Activated CD8-positive, alpha-beta memory T cell treated with anti-CD3 and anti-CD28 coated beads for 4 hours (primary cell): ENCODE measurements at regions not wholly inside any gene's neighbourhood (a gene's known extent, or its start where the extent isn't known, plus 50 kb on each side); places are given as distances from the start of the nearest gene placed in this dataset.
A peak's percentile ranks its signal among the peaks of the same experiment; 100 is the strongest.
"Not testable (repeated sequence)": the region's sequence is repeated elsewhere in the genome, so short reads cannot be mapped to it uniquely, and the experiment has no call there.

Experiments
- DNase-seq, 2 donors: peaks; one replicate each; pipeline ENCODE4 v3.0.0-alpha.2; 2020; ENCODE audit warnings: low read depth in 2 of 2

- DNase-seq, result no peak
These were observed 112.3 kb upstream of the PRSS16 start for GRCh38 chr6:27135087-27135657.

GRCh38 chr6:27136077-27136644 lies 111.3 kb upstream of the PRSS16 start:
- DNase-seq, result no peak

GRCh38 chr6:27136978-27137814 lies 110.3 kb upstream of the PRSS16 start:
- no peak for DNase-seq

- DNase-seq, result no peak
These were observed 109.1 kb upstream of the PRSS16 start for GRCh38 chr6:27138406-27138805.

- DNase-seq, result no peak
These were observed 108.4 kb upstream of the PRSS16 start for GRCh38 chr6:27138837-27139755.

GRCh38 chr6:27139756-27140579 lies 107.5 kb upstream of the PRSS16 start:
- DNase-seq, result no peak

GRCh38 chr6:27140999-27141528 lies 106.4 kb upstream of the PRSS16 start:
- DNase-seq, result no peak

- DNase-seq, result no peak
These were observed 105.9 kb upstream of the PRSS16 start for GRCh38 chr6:27141529-27142015.

GRCh38 chr6:27143020-27143388 lies 104.5 kb upstream of the PRSS16 start:
- not testable (repeated sequence) for DNase-seq

GRCh38 chr6:27143474-27144026 lies 104.0 kb upstream of the PRSS16 start:
- DNase-seq, result no peak

- no peak for DNase-seq
These were observed 102.8 kb upstream of the PRSS16 start for GRCh38 chr6:27144740-27145079.

- DNase-seq, result peak in 1 of 2 donors; percentile 52
These were observed 101.6 kb upstream of the PRSS16 start for GRCh38 chr6:27145731-27146455.

GRCh38 chr6:27146456-27146705 lies 101.1 kb upstream of the PRSS16 start:
- DNase-seq, result not testable (repeated sequence)

GRCh38 chr6:27146706-27147505 lies 100.6 kb upstream of the PRSS16 start:
- peak in 1 of 2 donors; percentile 57 for DNase-seq

GRCh38 chr6:27148404-27148795 lies 99.1 kb upstream of the PRSS16 start:
- no peak for DNase-seq

GRCh38 chr6:27149150-27149549 lies 98.4 kb upstream of the PRSS16 start:
- DNase-seq, result no peak

GRCh38 chr6:27154696-27155095 lies 92.8 kb upstream of the PRSS16 start:
- no peak for DNase-seq

GRCh38 chr6:27156874-27157458 lies 90.5 kb upstream of the PRSS16 start:
- DNase-seq, result no peak
